Panc1 (cell line): ENCODE measurements at regions not wholly inside any gene's neighbourhood (a gene's known extent, or its start where the extent isn't known, plus 50 kb on each side); places are given as distances from the start of the nearest gene placed in this dataset.

Experiments used
- ATAC-seq: fragments of 200-7000 bp; cut with Tn5 transposase; 2 replicates; pipeline ENCODE4 v1.9.1; 2020; ENCODE audit warnings: mild to moderate bottlenecking, moderate library complexity
- BruUV-seq: library from RNA; stranded (reverse); fragments of 400-500 nt; replicated peaks from 2 replicates; lab custom pipeline; 2021; lab: Mats Ljungman, UMichigan
- CTCF ChIA-PET: fragments of 300-600 bp; sonication (Branson Sonifier 250); formaldehyde crosslinking; loops from one replicate; lab custom pipeline; 2022; ENCODE audit warnings: antibody characterized with exemption; lab: Charles Lee
- POLR2A ChIA-PET: fragments of 300-600 bp; sonication (Branson Sonifier 250); formaldehyde crosslinking; loops from one replicate; lab custom pipeline; 2022; ENCODE audit warnings: antibody characterized with exemption; lab: Charles Lee
- DNase-seq: peaks from one replicate; pipeline ENCODE4 v3.0.0-alpha.2; 2010; ENCODE audit warnings: low read depth, low spot score
- H3K27ac ChIP-seq: 2 replicates; pipeline ENCODE4 v1.5.1; 2011; ENCODE audit warnings: mild to moderate bottlenecking, low read length, inconsistent platforms
- H3K27me3 ChIP-seq: fragments of 200-500 bp; sonication (Bioruptor generic); 2 replicates; pipeline ENCODE4 v1.6.0; 2014; ENCODE audit warnings: low read length, inconsistent platforms; ENCODE audit not compliant: control insufficient read depth, insufficient read depth
- H3K36me3 ChIP-seq: fragments of 200-500 bp; sonication (Bioruptor generic); 2 replicates; pipeline ENCODE4 v1.5.1; 2014; ENCODE audit warnings: inconsistent platforms, mild to moderate bottlenecking, low read length, moderate library complexity; ENCODE audit not compliant: control insufficient read depth, insufficient read depth
- H3K4me1 ChIP-seq: 2 replicates; pipeline ENCODE4 v1.5.1; 2011; ENCODE audit warnings: inconsistent platforms, mild to moderate bottlenecking, low read length, moderate library complexity; ENCODE audit not compliant: control insufficient read depth, insufficient read depth
- H3K4me3 ChIP-seq, 2 experiments: 2 replicates each; pipeline ENCODE4 v1.5.1; 2011 to 2012; ENCODE audit warnings: low read depth in 2 of 2, low read length in 2 of 2, mild to moderate bottlenecking in 2 of 2, inconsistent platforms in 1 of 2, moderate library complexity in 1 of 2
- H3K9me3 ChIP-seq: fragments of 200-500 bp; sonication (Bioruptor generic); 2 replicates; pipeline ENCODE4 v1.5.1; 2014; ENCODE audit warnings: low read depth, mild to moderate bottlenecking, inconsistent platforms, low read length, moderate library complexity; ENCODE audit not compliant: control insufficient read depth, insufficient read depth
- POLR2AphosphoS5 ChIP-seq: IDR thresholded peaks from 2 replicates; pipeline ENCODE4 v1.6.1; 2012; ENCODE audit warnings: mild to moderate bottlenecking, low read depth, low read length, moderate library complexity
- SIN3A ChIP-seq: IDR thresholded peaks from 2 replicates; pipeline ENCODE4 v1.6.1; 2012; ENCODE audit warnings: low read depth, mild to moderate bottlenecking, low read length, moderate library complexity, borderline replicate concordance; ENCODE audit not compliant: insufficient read depth
- TCF7L2 ChIP-seq: IDR thresholded peaks from 2 replicates; pipeline ENCODE4 v1.6.1; 2011; ENCODE audit warnings: mild to moderate bottlenecking, low read depth, low read length, inconsistent platforms
- in situ Hi-C: cut with HindIII; loops from 2 replicates; pipeline ENCODE4 v1.10.0; 2016; ENCODE audit warnings: low sequenced_read_pairs, low pct_unique_long_range_greater_than_20kb
- intact Hi-C: fragments of 100-400 bp; cut with micrococcal nuclease; formaldehyde crosslinking; loops from one replicate; pipeline ENCODE4 v1.10.0; 2022; ENCODE audit not compliant: unreplicated experiment
- TF ChIP-seq, protein P1 (sequence below): fragments of 450-650 bp; IDR thresholded peaks from 2 replicates; pipeline ENCODE4 v1.5.1; 2017; ENCODE audit warnings: mild to moderate bottlenecking
- TF ChIP-seq, protein P2 (sequence below), 2 experiments: IDR thresholded peaks; 2 replicates each; pipeline ENCODE4 v1.6.1; 2011 to 2012; ENCODE audit warnings: low read depth in 2 of 2, control low read depth in 1 of 2, low read length in 1 of 2, mild to moderate bottlenecking in 1 of 2, moderate library complexity in 1 of 2; ENCODE audit not compliant: insufficient read depth in 1 of 2

DNA sequence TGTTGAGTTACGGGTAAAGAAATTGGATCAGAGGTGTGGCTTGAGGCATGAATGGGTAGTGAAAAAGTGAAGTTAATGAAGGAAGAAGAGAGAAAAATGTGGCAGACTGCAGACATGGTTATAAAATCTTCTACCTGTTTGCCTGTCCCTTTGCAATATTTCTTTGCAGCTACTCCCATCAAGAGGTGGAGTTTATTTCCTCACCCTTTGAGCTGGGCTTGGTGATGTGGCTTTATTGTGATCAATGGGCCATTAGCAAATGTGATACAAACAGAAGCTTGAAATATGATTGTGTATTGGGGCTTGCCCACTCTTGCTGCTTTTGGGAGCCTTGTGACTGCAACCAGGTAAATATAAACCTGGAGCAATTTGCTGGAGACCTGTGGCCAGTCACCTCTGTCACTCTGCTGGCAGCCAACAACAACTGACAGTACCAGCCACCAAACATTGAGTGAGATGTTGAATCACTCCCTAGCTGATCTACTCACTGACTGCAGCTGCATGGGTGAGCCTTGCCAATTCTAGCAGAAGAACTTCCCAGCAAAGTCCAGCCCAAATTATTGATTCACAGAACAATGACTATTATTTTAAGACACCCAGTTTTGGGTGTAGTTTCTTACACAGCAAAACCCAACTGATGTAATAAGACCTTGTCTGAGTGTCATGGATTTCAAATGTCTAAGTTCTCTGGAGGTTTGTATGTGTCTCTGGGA, 151.0 kb upstream of the ATP2B1 start:
- Histone ChIP-seq H3K27me3 (no peaks in the 10 kb centered on the region), H3K9me3 (no peaks in the 10 kb centered on the region), H3K27ac (no peak overlapping the region), H3K4me1 (no peaks in the 10 kb centered on the region), H3K36me3 (no peaks in the 10 kb centered on the region), H3K4me3 (no peak overlapping the region)
- CTCF ChIA-PET: no interaction called here
- in situ Hi-C loops (no loop called here), intact Hi-C loops (no loop called here)
- no TSS peak for BruUV-seq
- no peak for DNase-seq
- POLR2A ChIA-PET: no interaction called here
- TF ChIP-seq SIN3A (no peak), POLR2AphosphoS5 (no peak), TCF7L2 (no peak)
- TF ChIP-seq, protein P1, sequence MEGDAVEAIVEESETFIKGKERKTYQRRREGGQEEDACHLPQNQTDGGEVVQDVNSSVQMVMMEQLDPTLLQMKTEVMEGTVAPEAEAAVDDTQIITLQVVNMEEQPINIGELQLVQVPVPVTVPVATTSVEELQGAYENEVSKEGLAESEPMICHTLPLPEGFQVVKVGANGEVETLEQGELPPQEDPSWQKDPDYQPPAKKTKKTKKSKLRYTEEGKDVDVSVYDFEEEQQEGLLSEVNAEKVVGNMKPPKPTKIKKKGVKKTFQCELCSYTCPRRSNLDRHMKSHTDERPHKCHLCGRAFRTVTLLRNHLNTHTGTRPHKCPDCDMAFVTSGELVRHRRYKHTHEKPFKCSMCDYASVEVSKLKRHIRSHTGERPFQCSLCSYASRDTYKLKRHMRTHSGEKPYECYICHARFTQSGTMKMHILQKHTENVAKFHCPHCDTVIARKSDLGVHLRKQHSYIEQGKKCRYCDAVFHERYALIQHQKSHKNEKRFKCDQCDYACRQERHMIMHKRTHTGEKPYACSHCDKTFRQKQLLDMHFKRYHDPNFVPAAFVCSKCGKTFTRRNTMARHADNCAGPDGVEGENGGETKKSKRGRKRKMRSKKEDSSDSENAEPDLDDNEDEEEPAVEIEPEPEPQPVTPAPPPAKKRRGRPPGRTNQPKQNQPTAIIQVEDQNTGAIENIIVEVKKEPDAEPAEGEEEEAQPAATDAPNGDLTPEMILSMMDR: no peak
- TF ChIP-seq, protein P2, sequence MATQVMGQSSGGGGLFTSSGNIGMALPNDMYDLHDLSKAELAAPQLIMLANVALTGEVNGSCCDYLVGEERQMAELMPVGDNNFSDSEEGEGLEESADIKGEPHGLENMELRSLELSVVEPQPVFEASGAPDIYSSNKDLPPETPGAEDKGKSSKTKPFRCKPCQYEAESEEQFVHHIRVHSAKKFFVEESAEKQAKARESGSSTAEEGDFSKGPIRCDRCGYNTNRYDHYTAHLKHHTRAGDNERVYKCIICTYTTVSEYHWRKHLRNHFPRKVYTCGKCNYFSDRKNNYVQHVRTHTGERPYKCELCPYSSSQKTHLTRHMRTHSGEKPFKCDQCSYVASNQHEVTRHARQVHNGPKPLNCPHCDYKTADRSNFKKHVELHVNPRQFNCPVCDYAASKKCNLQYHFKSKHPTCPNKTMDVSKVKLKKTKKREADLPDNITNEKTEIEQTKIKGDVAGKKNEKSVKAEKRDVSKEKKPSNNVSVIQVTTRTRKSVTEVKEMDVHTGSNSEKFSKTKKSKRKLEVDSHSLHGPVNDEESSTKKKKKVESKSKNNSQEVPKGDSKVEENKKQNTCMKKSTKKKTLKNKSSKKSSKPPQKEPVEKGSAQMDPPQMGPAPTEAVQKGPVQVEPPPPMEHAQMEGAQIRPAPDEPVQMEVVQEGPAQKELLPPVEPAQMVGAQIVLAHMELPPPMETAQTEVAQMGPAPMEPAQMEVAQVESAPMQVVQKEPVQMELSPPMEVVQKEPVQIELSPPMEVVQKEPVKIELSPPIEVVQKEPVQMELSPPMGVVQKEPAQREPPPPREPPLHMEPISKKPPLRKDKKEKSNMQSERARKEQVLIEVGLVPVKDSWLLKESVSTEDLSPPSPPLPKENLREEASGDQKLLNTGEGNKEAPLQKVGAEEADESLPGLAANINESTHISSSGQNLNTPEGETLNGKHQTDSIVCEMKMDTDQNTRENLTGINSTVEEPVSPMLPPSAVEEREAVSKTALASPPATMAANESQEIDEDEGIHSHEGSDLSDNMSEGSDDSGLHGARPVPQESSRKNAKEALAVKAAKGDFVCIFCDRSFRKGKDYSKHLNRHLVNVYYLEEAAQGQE (IDR thresholded peaks at IDR 0.05; ENCODE audit: insufficient read depth in 1 of 2, low read depth in 2 of 2, low read length in 1 of 2): no peak
- no peak for ATAC-seq

DNA sequence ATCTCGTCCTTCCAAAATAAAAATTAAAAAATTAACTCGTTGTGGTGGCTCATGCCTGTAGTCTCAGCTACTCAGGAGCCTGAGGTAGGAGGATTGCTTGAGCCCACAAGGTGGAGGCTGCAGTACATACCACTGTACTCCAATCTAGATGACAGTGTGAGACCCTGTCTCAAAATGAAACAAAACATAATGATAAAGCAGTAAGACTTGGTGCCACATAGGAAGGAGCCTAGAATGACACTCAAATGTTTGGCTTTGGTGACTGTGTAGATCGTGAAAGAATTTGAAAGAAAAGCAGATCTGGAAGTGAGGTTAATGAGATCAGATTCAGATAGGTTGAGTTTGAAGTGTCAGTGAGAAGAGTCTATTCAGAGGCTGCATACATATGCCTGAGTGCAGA, 150.1 kb upstream of the ATP2B1 start:
- in situ Hi-C loops (no loop called here), intact Hi-C loops (no loop called here)
- Histone ChIP-seq H3K4me3 (no peak overlapping the region), H3K27ac (no peak overlapping the region), H3K36me3 (no peaks in the 10 kb centered on the region), H3K9me3 (no peaks in the 10 kb centered on the region), H3K4me1 (no peaks in the 10 kb centered on the region), H3K27me3 (no peaks in the 10 kb centered on the region)
- no peak for DNase-seq
- TF ChIP-seq POLR2AphosphoS5: no peak
- TF ChIP-seq TCF7L2: no peak
- TF ChIP-seq, protein P1: no peak
- no peak for TF ChIP-seq SIN3A
- TF ChIP-seq, protein P2 (IDR thresholded peaks at IDR 0.05; ENCODE audit: insufficient read depth in 1 of 2, low read depth in 2 of 2, low read length in 1 of 2): no peak
- BruUV-seq: no TSS peak
- CTCF ChIA-PET: no interaction called here
- no peak for ATAC-seq
- POLR2A ChIA-PET: no interaction called here
